ENCODE measurements at regions not wholly inside any gene's neighbourhood (a gene's known extent, or its start where the extent isn't known, plus 50 kb on each side); places are given as distances from the start of the nearest gene placed in this dataset.

GRCh38 chr5:174668349-174668748, 56.0 kb upstream of the MSX2 start:
- no peak for ATAC-seq
- TF ChIP-seq PATZ1 (CRISPR knock-in tag; IDR thresholded peaks at IDR 0.05; ENCODE audit: borderline replicate concordance), result no peak
- TF ChIP-seq ZFP30 (CRISPR knock-in tag; IDR thresholded peaks at IDR 0.05), result no peak
- no peak for TF ChIP-seq ZNF8 (CRISPR knock-in tag; IDR thresholded peaks at IDR 0.05)
- no peak for TF ChIP-seq BACH2 (CRISPR knock-in tag; IDR thresholded peaks at IDR 0.05; ENCODE audit: borderline replicate concordance)
- TF ChIP-seq POU6F1 (CRISPR knock-in tag; IDR thresholded peaks at IDR 0.05; ENCODE audit: borderline replicate concordance, low read depth), result no peak
- TF ChIP-seq ARNTL (CRISPR knock-in tag; IDR thresholded peaks at IDR 0.05; ENCODE audit: borderline replicate concordance, low read depth), result no peak
- no peak for TF ChIP-seq ZC3H10 (CRISPR knock-in tag; IDR thresholded peaks at IDR 0.05)
- no peak for TF ChIP-seq TOX (CRISPR knock-in tag; IDR thresholded peaks at IDR 0.05; ENCODE audit: borderline replicate concordance)
- no peak for TF ChIP-seq SNAI2 (CRISPR knock-in tag; IDR thresholded peaks at IDR 0.05)

All from SK-N-SH treated with all-trans-retinoic acid at 6 μM for 48 hours (cell line).